ENCODE measurements at regions not wholly inside any gene's neighbourhood (a gene's known extent, or its start where the extent isn't known, plus 50 kb on each side); places are given as distances from the start of the nearest gene placed in this dataset.

GRCh38 chr12:17381211-17381610 is 708.8 kb downstream of the RERGL start:
- no peak for DNase-seq (ENCODE audit: low read depth)
- no peak overlapping the region for H3K4me3 ChIP-seq (ENCODE audit: low read depth, low read length)
- TF ChIP-seq CTCF (IDR thresholded peaks at IDR 0.05; ENCODE audit: insufficient read depth, low read depth, low read length): no peak

GRCh38 chr12:17372508-17372907 is 717.5 kb downstream of the RERGL start:
- no peak overlapping the region for H3K4me3 ChIP-seq (ENCODE audit: low read depth, low read length)
- DNase-seq (ENCODE audit: low read depth): no peak
- no peak for TF ChIP-seq CTCF (IDR thresholded peaks at IDR 0.05; ENCODE audit: insufficient read depth, low read depth, low read length)

- H3K4me3 ChIP-seq (ENCODE audit: low read depth, low read length): no peak overlapping the region
- TF ChIP-seq CTCF (IDR thresholded peaks at IDR 0.05; ENCODE audit: insufficient read depth, low read depth, low read length): no peak
- DNase-seq (ENCODE audit: low read depth): no peak
These were observed 718.3 kb downstream of the RERGL start for GRCh38 chr12:17371491-17372215.

- DNase-seq (ENCODE audit: low read depth): no peak
- TF ChIP-seq CTCF (IDR thresholded peaks at IDR 0.05; ENCODE audit: insufficient read depth, low read depth, low read length): no peak
- no peak overlapping the region for H3K4me3 ChIP-seq (ENCODE audit: low read depth, low read length)
These were observed 719.4 kb downstream of the RERGL start for GRCh38 chr12:17370621-17371020.

- no peak overlapping the region for H3K4me3 ChIP-seq (ENCODE audit: low read depth, low read length)
- DNase-seq (ENCODE audit: low read depth): no peak
- TF ChIP-seq CTCF (IDR thresholded peaks at IDR 0.05; ENCODE audit: insufficient read depth, low read depth, low read length): no peak
These were observed 720.4 kb downstream of the RERGL start for GRCh38 chr12:17369556-17369955.

GRCh38 chr12:17361224-17361623 is 728.8 kb downstream of the RERGL start:
- DNase-seq (ENCODE audit: low read depth): no peak
- no peak overlapping the region for H3K4me3 ChIP-seq (ENCODE audit: low read depth, low read length)
- no peak for TF ChIP-seq CTCF (IDR thresholded peaks at IDR 0.05; ENCODE audit: insufficient read depth, low read depth, low read length)

GRCh38 chr12:17358835-17359234 is 731.2 kb downstream of the RERGL start:
- no peak for DNase-seq (ENCODE audit: low read depth)
- no peak for TF ChIP-seq CTCF (IDR thresholded peaks at IDR 0.05; ENCODE audit: insufficient read depth, low read depth, low read length)
- H3K4me3 ChIP-seq (ENCODE audit: low read depth, low read length): no peak overlapping the region

All from fibroblast of villous mesenchyme (primary cell).